ENCODE measurements at regions not wholly inside any gene's neighbourhood (a gene's known extent, or its start where the extent isn't known, plus 50 kb on each side); places are given as distances from the start of the nearest gene placed in this dataset.

DNA sequence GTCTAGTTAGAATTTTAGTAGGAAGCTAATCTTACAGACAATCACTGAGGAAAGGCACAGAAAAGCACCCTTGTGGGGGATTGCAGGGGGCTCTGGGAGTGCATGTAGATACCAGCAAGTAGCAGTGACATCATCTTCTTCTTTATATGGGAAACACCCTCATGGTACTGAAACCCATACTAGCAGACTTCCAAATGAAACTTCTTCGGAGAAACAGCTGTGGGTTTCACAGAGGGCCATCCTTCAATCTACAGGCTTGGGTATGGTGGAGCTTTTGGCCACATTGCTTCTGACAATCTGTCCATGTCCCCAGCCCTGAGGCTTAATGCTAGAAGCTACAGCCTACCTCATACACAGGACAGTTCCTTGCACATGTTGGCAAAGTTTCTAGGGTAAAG lies 165.2 kb upstream of the NFIB start:
- no peak for ATAC-seq (ENCODE audit: poor library complexity)
- DNase-seq, result no peak
- intact Hi-C loops (cut with DNase I), result no loop called here

DNA sequence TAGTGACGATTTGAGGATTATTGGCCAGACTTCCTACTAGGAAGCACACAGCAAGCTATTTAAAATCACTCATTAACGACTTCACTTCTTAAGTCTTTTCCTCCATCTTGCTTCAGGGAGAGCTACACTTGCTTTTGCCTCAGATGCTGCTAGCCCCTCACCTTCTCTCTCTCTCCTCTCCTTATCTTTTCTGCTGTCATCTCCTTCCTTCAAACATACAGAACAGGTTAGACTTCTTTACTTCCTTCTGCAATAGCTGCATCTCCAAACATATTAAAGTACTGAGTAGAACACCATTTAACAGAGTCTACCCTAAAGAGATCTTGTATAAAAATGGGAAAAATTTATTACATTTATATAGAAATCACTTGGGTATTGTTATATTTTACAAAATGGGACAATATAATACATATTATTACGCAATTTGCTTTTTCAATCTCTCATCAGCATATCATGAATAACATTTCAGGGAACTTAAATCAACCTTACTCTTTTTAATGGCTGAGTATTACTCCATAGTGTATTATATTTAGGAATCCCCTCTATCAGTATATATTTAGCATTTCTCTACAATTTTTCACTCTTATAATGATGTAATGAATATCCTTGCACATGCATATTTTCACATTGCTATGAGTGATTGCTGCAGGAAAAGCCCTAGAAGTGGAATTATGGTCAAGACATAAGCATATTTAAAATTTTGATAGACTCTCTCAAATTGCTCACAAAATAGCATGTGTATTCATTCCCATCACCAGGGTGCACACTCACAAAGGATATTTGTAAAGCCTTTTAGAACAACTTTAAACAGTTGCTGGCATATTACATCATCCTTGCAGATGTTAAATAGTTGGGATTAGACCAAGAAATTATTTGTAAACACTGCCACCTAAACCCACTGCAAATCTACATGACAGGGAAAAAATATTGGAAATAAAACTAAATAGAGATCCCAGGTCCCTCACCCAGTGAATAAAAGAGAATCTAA lies 164.5 kb upstream of the NFIB start:
- no peak for ATAC-seq (ENCODE audit: poor library complexity)
- intact Hi-C loops (cut with DNase I), result no loop called here
- no peak for DNase-seq

DNA sequence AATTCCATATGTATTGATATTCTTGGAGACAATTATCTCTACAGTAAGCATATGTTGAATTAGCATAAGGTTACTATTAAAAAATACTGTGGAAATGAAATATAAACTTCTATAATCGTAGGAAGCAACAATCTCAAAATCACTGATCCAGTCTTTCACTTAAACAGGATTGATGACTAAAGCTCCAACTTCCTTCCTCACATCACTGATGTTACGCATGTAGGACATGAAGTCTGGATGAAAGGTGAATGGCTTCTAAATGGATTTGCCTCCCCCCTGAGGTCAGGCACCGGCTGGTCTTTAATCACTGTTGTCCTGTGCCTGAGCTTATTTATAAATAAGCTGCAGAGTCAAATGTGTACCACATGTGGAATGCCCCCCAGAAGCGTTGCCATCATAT lies 157.1 kb upstream of the NFIB start:
- intact Hi-C loops (cut with DNase I), result no loop called here
- ATAC-seq (ENCODE audit: poor library complexity), result no peak
- no peak for DNase-seq

DNA sequence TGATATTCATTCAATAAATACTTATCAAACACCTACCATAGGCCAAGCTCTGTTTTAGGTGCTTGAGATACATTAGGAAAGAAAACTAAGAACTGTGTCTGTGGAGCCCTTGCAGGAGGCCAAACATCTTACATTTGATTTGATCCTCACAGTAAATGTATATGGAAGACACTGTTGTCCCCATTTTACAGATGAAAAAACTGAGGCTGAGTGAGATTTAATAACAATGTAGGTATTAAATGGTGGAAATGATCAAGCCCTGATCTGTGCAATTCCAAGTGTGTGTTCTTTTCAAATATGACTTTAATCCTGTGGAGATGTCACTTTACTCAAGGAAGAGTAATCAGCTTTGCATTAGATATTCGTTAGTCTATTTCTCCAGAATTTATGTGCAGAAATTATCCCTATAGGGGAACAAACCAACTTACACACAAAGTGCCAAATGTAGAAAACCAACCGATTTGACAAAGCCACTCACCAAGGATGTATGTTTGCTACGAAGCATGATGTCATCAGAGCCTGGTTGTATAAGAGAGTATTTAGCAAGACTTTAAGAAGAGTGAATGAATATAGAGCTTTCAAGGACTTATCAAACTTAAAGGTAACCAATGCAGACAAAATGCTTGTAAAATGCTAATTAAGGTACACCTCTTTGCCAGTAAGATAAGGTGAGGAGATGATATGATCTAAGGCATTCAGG lies 153.9 kb upstream of the NFIB start:
- DNase-seq, result no peak
- intact Hi-C loops (cut with DNase I), result loop anchor here (10.0 kb wide), 1 partner anchor 297 kb away; no protein-coding TSS in a partner anchor
- no peak for ATAC-seq (ENCODE audit: poor library complexity)

DNA sequence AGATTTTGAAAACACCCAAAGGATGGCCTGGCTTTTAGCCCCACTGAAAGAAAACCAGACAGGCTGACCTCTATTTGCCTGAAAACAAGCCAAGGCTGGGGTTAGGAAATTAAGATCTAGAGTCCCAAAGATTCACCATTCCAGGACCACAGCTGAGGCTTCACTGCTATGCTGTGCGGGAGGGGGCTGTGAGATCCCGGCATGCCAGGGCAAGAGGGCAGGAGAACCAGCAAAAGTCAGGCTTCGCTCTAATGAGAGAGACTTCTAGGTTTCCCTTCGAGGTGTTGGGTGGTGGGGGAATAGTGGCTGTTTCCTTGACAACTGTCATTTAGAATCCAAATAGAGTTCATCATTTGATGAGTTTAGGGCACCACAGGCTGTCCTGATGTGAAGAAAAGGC lies 152.9 kb upstream of the NFIB start:
- intact Hi-C loops (cut with DNase I), result loop anchor here (10.0 kb wide), 1 partner anchor 298 kb away; no protein-coding TSS in a partner anchor
- ATAC-seq (ENCODE audit: poor library complexity), result no peak

DNA sequence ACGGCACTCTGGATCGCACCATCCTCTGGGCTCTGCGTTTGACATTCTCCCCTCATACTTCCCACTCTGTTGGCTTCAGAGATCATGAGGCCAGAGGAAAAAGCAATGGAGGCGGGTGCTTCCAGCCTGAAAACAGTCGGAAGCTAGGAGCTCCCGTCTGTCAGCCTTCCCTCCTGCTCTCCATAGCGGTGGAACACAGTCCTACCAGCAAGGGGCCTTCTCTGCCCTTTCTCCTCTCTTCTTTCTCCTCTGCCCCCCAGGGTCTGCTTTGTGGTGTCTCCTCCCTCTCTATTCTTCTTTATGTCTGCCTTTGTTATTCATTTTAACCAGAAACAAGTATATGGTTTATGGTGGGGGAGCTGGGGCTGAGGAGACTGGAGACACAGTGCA lies 152.5 kb upstream of the NFIB start:
- DNase-seq, result no peak
- ATAC-seq (ENCODE audit: poor library complexity), result no peak
- intact Hi-C loops (cut with DNase I), result loop anchor here (10.0 kb wide), 1 partner anchor 298 kb away; no protein-coding TSS in a partner anchor

More for the DNA sequence above, 152.9 kb upstream of the NFIB start:
- DNase-seq, result no peak

DNA sequence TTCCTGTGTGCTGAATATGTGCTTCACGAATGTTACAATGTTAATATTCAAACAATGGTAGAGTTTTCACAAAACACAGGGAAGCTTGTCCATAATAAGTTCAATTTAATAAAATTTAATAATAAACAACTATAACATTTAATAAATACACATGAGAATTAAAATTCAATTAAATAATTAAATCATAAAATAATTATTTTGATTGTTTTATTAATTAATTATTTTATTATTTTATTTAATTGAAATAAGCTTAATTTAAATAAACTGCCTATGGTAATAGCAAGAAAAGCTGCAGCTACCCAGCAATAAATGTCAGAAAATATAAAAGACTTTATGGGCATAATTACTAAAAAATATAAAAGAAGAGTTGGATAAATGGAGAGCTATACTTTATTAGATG lies 149.0 kb upstream of the NFIB start:
- intact Hi-C loops (cut with DNase I), result loop anchor here (10.0 kb wide), 1 partner anchor 302 kb away; no protein-coding TSS in a partner anchor
- no peak for ATAC-seq (ENCODE audit: poor library complexity)
- DNase-seq, result no peak

DNA sequence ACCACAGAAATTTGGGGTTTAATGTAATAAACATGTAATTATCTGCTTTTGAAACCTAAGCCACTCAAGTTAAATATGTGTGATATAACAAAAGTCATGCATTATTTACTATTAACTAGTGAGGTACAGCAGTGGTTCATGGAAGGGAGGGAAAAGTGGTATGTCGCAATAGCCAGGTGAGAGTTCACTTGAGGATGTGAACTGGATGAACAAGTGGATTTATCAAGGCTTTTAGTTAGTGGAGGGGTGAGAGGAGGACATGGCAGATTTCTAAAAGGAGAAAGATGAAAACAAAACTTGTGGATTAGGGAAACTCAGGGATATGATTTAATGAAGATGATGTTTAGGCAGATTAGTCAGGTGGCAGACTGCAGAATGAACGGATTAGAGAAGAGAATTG lies 141.3 kb upstream of the NFIB start:
- intact Hi-C loops (cut with DNase I), result no loop called here
- no peak for DNase-seq
- no peak for ATAC-seq (ENCODE audit: poor library complexity)

DNA sequence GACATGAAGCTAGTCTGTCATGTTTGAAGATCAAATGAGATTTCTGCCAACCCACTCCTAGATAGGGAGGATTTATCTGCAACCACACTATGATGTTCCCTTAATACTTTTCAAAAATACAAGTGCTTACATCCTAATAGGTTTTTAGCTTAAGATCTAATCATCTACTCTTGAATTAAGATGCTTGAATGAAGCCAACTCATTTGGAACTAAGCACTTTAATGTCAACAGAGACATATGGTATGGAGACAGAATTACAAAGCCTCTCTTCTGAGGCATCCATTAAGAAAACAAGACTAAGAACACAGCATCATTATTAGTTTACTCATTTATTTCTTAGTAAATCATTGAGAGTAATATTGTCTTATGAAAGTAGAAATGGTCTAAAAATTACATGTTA lies 139.3 kb upstream of the NFIB start:
- intact Hi-C loops (cut with DNase I), result no loop called here
- DNase-seq (no peak), ATAC-seq (ENCODE audit: poor library complexity) (no peak)

DNA sequence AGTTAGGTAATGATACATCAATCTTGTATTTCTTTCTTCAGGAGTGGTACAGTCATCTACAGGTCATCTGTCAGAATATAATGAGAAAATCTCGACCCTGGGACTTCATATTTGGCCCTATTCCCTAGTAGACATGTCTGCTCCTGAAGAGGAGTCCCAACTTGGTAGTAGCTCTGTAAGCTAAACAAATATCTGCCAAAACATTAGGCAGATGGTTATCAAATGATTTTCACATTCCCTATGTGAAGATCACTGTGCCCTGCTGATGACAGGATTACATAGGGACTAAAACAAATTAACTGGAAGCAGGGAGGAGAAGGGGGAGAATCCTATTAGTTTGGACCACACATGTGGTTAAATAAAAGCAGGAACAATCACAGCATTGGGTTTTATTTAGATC lies 138.6 kb upstream of the NFIB start:
- ATAC-seq (ENCODE audit: poor library complexity) (no peak), DNase-seq (no peak)
- intact Hi-C loops (cut with DNase I), result no loop called here

DNA sequence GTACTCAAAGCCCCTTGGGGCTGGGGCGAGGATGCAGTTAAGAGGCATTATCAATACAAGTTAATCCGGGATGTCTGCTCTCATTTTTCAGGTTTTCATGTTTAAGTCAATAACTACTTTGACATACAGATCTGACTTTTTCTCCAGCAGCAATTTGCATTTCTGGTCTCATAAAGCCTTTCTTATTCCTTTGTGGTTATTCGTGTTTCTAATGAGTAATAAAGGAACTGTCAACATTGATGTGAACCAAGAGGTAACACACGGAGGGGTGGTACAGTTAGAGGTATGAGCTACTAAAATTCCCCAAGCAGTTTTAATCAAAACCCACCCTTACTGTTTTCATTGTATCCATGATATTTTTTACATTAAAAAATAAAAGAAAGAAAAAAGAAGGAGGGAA lies 138.0 kb upstream of the NFIB start:
- ATAC-seq (ENCODE audit: poor library complexity), result no peak
- intact Hi-C loops (cut with DNase I), result no loop called here
- DNase-seq, result no peak

DNA sequence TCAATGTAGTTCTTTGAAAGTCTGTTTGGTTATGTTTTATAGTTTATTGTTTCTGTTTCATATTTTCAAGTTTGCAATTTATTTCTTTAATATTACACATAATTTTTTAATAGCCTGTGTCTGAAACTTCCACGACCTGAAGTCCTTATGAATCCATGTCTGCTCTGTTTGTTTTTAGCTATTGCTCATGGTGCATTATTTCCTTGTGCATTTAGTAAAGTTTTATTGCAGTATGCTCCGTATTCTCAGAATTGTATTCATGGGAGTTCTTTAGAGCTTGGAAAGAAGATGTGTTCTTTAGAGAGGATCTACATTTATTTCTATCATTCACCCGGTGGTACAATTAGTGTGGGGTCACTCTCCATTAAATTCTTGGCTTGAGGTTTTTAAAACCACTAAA lies 133.2 kb upstream of the NFIB start:
- ATAC-seq (ENCODE audit: poor library complexity), result no peak
- DNase-seq, result no peak
- intact Hi-C loops (cut with DNase I), result no loop called here

DNA sequence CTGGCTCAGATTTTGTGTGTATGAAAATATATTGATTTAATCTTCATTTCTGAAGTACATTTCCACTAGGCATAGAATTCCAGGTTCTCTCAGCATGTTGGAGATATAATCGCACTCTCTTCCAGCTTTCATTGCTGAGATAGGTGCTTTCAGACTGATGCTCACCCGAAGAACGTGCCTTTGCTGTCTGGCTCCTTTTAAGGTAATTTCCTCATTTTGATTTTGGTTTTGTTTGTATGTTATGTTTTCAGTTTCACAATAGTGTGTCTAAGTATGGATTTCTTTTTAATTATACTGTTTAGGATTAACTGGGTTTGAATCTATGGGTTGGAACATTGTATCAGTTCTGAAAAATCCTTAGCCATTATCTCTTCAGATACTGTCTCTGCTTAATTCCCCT lies 132.0 kb upstream of the NFIB start:
- intact Hi-C loops (cut with DNase I), result no loop called here
- ATAC-seq (ENCODE audit: poor library complexity), result no peak
- DNase-seq, result no peak

DNA sequence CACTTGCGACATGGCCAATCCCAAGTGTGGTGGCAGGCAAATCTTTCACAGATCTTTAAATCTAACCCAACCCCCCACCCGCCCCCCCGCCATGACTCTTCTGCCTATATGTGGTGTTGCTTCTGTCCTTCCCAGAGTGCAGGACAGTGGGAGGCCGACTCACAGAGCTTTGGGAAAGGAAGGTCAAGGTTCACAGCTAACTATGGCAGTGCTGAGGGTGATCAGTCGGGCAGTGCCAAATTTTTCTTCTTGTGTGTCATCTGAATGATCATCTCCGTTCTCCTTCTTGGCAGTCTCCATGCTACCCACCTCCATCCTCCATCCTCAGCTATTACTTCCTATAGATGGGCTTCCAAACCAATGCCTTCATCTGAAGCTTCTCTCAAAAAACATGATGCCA lies 129.0 kb upstream of the NFIB start:
- ATAC-seq (ENCODE audit: poor library complexity) (no peak), DNase-seq (no peak)
- intact Hi-C loops (cut with DNase I), result no loop called here

DNA sequence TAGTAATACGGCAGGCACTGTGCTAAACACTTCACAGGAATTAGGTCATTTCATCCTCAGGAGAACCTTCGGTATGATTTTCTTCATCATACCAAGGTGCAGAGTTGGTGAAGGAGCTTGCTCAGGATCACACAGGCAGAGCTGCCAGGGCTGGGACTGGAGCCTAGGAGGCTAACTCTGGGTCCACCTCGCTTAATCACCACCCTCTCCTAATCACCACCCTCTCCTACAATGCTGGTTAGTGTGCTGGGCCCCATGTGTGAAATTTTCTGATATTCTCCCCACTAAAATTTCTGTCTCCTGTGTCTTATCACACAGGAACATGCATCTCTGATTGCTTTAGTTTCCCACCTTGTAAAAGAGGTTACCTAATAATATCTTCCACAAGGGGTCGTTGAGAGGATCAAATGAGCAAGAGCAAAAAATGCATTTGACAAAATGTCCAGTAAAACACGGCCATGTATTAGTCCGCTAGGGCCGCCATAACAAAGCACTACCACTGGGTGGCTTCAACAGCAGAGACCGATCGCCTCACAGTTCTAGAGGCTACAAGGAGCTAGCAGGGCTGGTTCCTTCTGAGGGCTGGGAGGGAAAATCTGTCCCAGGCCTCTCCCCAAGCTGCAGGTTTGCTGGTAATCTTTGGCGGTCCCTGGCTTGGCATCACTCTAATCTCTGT lies 128.2 kb upstream of the NFIB start:
- intact Hi-C loops (cut with DNase I), result no loop called here
- no peak for ATAC-seq (ENCODE audit: poor library complexity)
- DNase-seq, result no peak

DNA sequence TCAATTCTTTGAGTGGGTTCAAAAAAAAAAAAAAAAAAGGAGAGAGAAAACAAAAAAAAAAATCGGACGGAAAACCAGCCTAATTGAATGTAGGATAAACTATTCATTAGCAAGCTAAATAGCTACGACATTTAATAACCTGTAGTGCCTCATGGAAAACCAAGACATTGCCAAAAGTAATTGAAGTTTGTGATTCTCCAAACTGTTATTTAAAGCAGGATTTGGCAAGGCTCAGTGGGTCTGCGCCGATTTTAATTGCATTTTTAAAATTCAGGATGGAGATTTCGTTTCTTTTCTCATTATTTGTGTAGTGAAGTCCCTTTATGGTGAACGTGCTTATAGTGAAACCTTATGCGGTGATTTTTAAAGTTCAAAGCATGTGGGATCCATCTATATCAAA lies 127.2 kb upstream of the NFIB start:
- ATAC-seq (ENCODE audit: poor library complexity), result no peak
- intact Hi-C loops (cut with DNase I), result no loop called here
- DNase-seq, result no peak

DNA sequence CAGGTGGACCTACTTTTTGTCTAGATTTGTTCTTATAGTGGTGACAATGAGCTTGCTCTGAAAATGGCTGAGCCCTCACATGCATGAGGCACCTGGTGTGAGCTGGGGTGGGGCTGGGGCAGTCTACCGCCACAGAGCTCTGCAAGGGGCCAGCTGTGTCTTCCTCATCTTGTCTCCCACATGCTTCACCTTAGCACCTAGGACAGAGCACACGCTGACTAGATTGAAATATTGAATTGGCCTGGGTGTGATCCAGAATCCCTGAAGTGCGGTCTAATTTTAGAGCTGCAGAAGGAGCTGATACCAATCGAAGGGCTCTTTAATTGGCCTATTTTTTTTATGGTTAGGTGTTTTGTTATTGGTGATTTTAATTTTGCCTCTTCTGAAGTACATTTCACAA lies 126.1 kb upstream of the NFIB start:
- no peak for DNase-seq
- intact Hi-C loops (cut with DNase I), result no loop called here
- peak; percentile 26 for ATAC-seq (ENCODE audit: poor library complexity)

DNA sequence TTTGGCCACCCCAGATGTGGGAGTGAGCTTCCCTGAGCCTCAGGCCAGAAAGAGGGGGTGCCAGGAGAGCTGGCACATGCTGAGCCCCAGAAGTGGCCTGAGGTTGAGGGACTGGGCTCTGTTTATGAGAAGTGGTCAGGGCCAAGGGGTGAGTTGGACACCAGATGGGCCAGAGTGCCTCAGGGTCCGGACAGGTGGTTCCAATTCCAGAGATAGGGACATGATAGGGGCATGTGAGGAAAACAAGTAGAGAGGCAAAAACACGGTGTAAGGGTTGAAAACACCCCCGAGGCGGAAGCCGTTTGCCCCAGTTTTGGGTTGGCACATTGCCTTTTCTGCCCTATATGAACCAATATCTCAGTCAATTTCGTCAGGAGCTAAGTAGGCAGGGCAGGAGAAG lies 125.6 kb upstream of the NFIB start:
- DNase-seq, result no peak
- ATAC-seq (ENCODE audit: poor library complexity), result no peak
- intact Hi-C loops (cut with DNase I), result loop anchor here (10.0 kb wide), 1 partner anchor 1405 kb away; no protein-coding TSS in a partner anchor

Measured in Right ventricle myocardium superior (tissue), 1 donor.